Prostate gland (tissue), 2 donors: ENCODE measurements at regions not wholly inside any gene's neighbourhood (a gene's known extent, or its start where the extent isn't known, plus 50 kb on each side); places are given as distances from the start of the nearest gene placed in this dataset.

ENCODE experiments used
- POLR2A ChIP-seq: fragments of 450-650 bp; IDR thresholded peaks from one replicate; pipeline ENCODE4 v1.6.1; 2016; ENCODE audit warnings: antibody characterized with exemption, mild to moderate bottlenecking
- POLR2AphosphoS5 ChIP-seq: sonication (generic); formaldehyde crosslinking; IDR thresholded peaks from one replicate; pipeline ENCODE4 v1.6.1; 2017; ENCODE audit warnings: antibody characterized with exemption
- TF ChIP-seq, protein P1 (sequence below), 4 experiments: fragments of 200-600 bp in 2 of 4; fragments of 450-650 bp in 2 of 4; sonication (generic) in 2 of 4; IDR thresholded peaks; 1 replicate in 3 of 4; 2 replicates in 1 of 4; pipeline ENCODE4 v1.5.1; 2016 to 2019; ENCODE audit warnings: antibody characterized with exemption in 4 of 4, mild to moderate bottlenecking in 2 of 4, moderate library complexity in 2 of 4

GRCh38 chr12:24197532-24197931 lies 248.1 kb upstream of the SOX5 start:
- no peak for TF ChIP-seq POLR2A
- TF ChIP-seq, protein P1, sequence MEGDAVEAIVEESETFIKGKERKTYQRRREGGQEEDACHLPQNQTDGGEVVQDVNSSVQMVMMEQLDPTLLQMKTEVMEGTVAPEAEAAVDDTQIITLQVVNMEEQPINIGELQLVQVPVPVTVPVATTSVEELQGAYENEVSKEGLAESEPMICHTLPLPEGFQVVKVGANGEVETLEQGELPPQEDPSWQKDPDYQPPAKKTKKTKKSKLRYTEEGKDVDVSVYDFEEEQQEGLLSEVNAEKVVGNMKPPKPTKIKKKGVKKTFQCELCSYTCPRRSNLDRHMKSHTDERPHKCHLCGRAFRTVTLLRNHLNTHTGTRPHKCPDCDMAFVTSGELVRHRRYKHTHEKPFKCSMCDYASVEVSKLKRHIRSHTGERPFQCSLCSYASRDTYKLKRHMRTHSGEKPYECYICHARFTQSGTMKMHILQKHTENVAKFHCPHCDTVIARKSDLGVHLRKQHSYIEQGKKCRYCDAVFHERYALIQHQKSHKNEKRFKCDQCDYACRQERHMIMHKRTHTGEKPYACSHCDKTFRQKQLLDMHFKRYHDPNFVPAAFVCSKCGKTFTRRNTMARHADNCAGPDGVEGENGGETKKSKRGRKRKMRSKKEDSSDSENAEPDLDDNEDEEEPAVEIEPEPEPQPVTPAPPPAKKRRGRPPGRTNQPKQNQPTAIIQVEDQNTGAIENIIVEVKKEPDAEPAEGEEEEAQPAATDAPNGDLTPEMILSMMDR (IDR thresholded peaks at IDR 0.05): no peak
- no peak for TF ChIP-seq POLR2AphosphoS5
